NCI-H146 (cell line): ENCODE measurements at regions not wholly inside any gene's neighbourhood (a gene's known extent, or its start where the extent isn't known, plus 50 kb on each side); places are given as distances from the start of the nearest gene placed in this dataset.

ENCODE experiments used
- DNase-seq: peaks from one replicate; lab custom pipeline; 2025; lab: John Stamatoyannopoulos, UW

DNA sequence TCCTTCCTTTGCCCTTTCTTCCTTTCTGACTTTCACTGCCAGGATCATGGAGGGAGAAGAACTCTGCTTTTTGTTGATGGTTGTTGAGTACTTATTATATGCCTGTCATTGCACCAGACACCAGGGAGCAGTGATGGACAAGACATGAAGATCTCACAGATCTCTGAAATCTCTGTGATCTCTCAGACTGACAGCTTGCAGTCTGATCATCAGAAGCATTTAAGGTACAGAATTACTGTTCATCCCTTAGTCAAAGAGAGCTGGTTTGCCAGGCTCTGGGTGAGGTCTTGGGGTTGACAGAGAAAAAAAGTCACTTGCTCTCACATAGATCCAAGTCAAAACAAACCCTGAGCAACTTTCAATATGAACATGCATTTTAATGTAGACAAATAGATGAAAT is 299.5 kb upstream of the FMN2 start:
- DNase-seq, result no peak

- no peak for DNase-seq
These were observed 296.4 kb upstream of the FMN2 start for GRCh38 chr1:239795304-239795703.

DNA sequence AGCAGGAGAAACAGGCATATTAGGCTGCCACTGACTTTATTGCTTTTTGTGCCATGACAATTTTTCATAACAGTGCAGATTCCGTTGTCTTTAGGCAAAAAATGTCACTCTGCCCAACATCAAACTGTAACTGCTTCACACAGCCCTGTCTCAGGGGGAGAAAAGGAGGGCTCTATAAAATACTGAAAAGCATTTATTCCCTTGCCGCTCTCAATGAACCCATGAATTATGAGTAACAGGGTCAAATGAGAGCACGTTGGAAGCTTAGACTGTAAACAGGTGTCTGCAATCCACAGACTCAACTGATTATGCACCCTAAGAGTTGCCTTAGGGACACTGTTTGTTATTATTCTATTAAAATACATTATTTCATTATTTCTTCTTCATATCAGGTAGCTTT is 292.1 kb upstream of the FMN2 start:
- DNase-seq, result no peak

- DNase-seq, result no peak
These were observed 290.8 kb upstream of the FMN2 start for GRCh38 chr1:239800861-239801260.

DNA sequence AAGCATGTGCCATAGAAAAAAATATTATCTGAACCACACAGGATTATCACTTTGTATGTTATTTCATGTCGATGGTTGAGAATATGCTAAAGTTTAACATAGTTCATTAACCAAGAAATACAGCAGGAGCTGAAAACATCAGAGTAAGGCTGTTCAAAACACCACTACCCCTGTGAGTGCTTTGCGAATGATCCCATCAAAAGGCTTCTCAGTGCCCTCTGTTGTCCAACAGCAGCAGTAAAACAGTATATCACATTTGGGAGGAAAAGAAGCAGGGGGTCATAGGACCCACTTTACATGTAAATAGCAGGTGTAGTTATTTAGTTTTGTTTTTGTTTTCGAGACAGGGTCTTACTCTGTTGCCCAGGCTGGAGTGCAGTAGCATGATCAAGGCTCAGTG is 289.4 kb upstream of the FMN2 start:
- DNase-seq, result no peak

DNA sequence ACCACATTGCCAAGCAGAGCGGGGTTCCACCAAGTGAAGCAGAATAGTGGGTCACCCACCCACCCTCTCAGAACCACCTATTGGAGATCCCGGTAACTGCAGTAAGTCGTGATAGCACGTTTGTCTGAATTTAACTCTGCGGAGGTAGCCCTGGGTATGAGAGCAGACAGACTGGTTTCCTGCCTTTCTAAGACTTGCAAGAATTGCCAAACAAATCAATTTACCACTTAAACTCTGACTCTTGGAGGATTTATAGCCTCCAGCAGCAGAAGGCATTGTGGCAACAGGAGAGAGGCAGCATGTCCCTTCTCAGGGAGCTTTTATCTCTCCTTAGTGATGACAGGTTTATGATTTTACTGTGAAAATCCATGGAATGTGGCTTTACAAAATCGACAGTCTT is 287.9 kb upstream of the FMN2 start:
- no peak for DNase-seq

DNA sequence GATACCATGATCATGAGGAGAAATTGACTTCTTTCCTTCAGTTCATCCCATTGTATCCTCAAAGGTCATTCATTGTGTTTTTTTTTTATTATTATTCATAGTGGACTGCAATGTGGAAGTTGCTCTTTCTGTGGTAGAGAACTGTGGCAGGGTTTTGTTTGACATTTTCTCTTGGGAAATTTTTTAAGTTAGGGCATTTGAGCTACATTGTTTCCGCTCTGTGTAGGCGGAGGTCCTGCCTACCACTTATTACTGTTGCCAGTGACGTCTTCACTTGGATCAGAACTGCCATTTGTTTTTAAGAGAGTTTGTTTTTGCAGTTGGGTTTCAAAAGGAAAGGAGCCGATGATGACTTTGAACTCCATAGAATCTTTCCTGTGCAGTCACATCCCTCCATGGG is 287.4 kb upstream of the FMN2 start:
- DNase-seq, result no peak

DNA sequence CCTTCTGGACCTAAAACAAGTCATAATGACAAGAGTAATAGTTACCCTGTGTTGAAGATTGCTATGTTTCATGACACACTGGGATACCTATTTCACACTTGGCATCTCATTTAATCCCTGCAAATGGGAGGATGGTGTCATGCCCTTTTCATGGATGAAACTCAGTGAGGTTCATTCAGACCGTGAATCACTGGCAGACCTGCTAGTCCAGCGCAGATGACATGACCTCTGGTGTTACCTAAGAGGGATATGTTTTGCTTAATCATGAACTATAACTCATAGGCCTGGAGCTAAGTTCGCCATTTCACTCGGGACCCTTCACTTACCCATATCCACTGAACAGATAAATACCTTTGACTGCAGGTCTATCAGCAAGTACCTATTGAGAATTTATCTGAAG is 286.6 kb upstream of the FMN2 start:
- DNase-seq, result no peak

DNA sequence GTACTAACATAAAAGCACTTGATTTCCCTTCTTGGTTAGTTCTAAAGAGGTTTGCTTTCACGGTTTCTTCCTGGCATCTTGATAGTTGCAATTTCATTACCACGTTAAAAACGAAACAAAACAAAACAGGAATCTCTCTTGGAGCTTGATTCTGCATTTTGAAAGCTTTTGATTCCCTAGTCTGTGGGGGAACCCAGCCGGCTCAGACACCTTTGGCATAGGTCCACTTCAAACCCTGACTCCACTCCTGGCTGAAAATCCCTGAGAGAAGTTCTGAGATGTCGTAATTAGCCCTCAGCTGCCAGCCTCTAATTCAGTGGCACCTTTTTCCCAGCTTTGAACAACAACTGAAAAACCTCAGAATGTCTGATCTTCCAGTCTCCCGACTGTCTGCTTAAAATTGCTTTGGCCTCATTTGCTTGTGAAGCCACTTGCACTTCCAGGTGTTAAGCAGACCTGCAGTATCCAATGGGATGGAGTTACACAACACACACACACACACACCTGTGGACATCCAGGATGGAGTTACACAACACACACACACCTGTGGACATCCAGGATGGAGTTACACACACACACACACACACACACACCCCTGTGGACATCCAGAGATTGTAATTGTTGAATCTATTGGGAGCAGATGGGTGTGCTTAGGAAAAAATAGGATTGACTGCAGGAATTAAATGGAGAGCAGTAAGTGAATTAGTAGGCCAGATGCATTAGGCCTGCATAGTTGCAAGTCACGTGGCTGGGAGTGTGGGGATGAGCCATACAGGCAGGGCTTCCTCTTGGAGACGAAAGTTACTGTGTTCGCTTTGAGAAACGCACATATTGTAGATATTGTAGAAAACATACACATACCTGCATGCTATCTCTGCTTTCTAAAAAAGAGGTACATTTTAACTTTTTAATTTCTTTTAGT is 285.6 kb upstream of the FMN2 start:
- no peak for DNase-seq

GRCh38 chr1:239806897-239807296 is 284.8 kb upstream of the FMN2 start:
- no peak for DNase-seq

GRCh38 chr1:239807361-239807760 is 284.3 kb upstream of the FMN2 start:
- DNase-seq, result no peak

DNA sequence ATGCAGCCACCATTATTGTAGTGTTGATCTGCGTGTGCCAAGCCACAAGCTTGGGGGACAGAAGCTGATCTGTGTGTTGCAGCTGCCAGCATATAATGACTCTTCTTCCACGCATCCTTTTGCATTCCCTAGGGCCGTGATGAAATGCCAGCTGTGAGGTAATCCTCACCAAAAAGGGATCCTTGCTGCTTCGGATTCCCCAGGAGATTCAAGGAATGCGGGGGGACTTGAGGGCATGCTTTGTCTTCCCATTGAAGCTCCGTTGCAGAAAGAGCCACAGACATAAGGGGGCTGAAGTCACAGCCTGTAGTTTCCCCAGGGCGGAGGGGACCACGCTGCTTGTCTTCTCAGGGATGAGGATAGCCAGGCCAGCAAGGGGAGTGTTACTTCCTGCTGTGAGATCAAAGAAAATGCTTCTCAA is 281.6 kb upstream of the FMN2 start:
- no peak for DNase-seq

- peak; percentile 10 for DNase-seq
These were observed 280.3 kb upstream of the FMN2 start for GRCh38 chr1:239811211-239811885.

GRCh38 chr1:239812580-239812979 is 279.1 kb upstream of the FMN2 start:
- DNase-seq, result no peak

GRCh38 chr1:239814306-239814881 is 277.3 kb upstream of the FMN2 start:
- DNase-seq, result peak; percentile 21

DNA sequence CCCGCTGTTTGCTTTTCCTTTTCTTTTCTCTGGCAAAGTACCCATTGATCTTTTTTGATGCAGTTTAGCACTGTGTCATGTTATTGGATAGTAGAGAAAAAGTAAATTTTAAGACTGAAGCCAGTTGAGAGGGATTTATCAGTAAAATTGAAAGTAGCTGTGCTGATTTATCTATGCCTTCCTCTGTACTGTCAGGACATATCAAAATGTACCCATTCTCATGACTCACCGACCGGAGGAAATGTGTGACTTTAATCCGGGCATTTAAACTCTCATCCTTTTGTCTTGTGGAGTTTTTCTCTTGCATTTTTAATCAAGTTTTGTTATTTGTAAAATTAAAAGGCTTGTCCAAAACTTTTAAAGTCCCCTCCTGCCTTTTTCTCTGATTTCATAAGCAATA is 276.6 kb upstream of the FMN2 start:
- no peak for DNase-seq

DNA sequence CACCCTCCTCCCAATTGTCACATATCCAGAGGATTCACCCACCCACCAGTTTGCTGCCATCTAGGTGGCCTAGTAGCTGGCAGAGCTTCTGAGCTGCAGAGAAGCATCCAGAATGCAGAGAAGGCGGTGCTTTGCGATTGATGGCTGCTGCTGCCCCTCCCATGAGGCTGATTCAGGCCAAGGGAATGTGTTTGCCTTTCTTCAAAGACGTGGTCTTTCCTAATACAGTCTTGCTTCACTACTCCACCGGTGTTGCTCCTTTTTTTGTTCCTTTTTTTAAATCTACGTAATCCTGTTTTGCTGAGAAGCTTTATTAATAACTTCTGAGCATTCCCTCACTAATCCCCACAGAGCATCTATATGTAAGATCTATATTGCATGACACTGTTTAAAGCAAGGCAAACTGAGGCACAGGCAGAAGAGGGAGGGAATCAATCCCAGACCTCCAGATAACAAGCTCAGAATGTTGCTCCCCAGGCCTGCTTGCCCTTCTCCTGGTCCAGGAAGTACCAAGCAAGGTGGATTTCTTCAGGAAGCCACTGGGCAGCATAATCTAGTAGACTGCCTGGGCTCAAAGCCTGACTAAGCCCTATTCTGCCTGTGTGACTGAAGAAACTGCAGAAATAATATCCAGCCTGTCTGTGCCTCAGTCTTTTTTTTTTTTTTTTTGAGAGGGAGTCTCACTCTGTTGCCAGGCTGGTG is 275.5 kb upstream of the FMN2 start:
- DNase-seq, result no peak

GRCh38 chr1:239817276-239817675 is 274.4 kb upstream of the FMN2 start:
- no peak for DNase-seq

DNA sequence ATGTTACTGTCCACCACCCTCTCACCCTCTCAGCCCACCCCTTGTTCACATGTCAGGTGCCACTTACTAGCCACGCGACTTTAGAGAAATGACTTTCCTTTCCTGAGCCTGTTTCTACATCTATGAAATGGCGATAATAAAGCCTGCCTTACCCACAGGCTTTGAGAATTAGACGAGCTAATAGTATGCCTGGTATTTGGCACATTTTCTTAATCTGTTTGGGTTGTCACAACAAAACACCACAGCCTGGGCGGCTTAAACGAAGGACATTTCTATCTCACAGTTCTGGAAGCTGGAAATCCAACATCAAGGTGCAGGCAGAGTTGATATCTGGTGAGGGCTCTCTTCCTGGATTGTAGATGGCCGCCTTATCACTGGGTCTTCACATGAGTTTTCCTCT is 273.9 kb upstream of the FMN2 start:
- DNase-seq, result no peak

DNA sequence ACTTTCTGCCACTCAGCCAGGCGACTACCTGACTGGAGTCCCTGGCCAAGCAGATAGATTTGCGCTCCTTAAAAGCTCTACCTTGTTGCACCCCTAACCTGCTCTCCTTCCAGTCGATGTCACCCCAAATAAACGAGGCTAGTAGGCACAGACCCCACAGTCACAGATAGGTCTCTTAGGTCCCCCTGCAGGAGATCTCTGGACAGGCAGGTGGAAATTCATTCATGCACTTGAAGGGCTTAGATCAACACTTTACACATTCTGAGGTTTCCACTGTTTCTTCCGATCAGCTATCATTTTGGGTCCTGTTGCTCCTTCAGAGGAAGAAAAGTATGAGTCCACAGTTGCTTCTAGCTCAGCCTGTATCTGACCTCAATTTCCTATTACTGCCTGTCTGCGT is 272.6 kb upstream of the FMN2 start:
- DNase-seq, result no peak

GRCh38 chr1:239819756-239820250 is 271.9 kb upstream of the FMN2 start:
- no peak for DNase-seq

DNA sequence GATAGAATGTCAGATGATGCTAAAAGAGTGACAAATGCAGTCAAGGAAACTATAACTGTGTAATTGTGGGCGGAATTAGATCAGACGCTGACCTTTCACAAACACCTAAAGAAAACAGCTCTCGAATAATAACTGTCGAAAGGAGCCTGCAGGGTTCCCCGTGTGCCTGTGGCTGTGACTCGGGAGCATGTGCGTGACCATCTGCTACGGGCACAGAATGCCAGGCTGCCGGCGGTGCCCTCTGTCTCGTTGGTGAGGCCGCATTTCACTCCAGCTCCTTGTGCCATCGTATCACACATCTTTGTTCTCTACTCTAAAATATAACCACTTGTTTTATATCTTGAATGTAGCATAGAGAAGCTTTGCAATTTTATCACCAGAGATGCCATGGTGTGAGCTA is 267.8 kb upstream of the FMN2 start:
- no peak for DNase-seq
